GM23248 (cell line): ENCODE measurements at regions not wholly inside any gene's neighbourhood (a gene's known extent, or its start where the extent isn't known, plus 50 kb on each side); places are given as distances from the start of the nearest gene placed in this dataset.

ENCODE experiments used
- EZH2 ChIP-seq: fragments of 200-600 bp; sonication (generic); IDR thresholded peaks from 2 replicates; pipeline ENCODE4 v1.6.1; 2018; ENCODE audit warnings: antibody characterized with exemption, mild to moderate bottlenecking; ENCODE audit not compliant: insufficient read depth, poor library complexity, severe bottlenecking
- EZH2phosphoT487 ChIP-seq: fragments of 200-600 bp; sonication (generic); IDR thresholded peaks from 2 replicates; pipeline ENCODE4 v1.6.1; 2018; ENCODE audit warnings: antibody characterized with exemption, moderate library complexity, mild to moderate bottlenecking, low read depth; ENCODE audit not compliant: insufficient read depth

- no peak for TF ChIP-seq EZH2phosphoT487
- no peak for TF ChIP-seq EZH2
These were observed 86.7 kb downstream of the TMEM18 start for GRCh38 chr2:590214-591175.
